IMR-90 (cell line): ENCODE measurements at regions not wholly inside any gene's neighbourhood (a gene's known extent, or its start where the extent isn't known, plus 50 kb on each side); places are given as distances from the start of the nearest gene placed in this dataset.
A peak's percentile ranks its signal among the peaks of the same experiment; 100 is the strongest.

Experiments used
- ATAC-seq: fragments of 200-7000 bp; cut with Tn5 transposase; 2 replicates; pipeline ENCODE4 v1.9.1; 2020; ENCODE audit warnings: low read depth, mild to moderate bottlenecking, moderate library complexity
- BruUV-seq: library from RNA; stranded (reverse); fragments of 400-500 nt; replicated peaks from 2 replicates; lab custom pipeline; 2021; lab: Mats Ljungman, UMichigan
- CTCF ChIA-PET: fragments of 300-600 bp; formaldehyde crosslinking; extraction: SDS; loops from one replicate; lab custom pipeline; 2021; ENCODE audit warnings: antibody characterized with exemption; lab: Yijun Ruan, JAX
- POLR2A ChIA-PET: fragments of 300-600 bp; sonication (Branson Sonifier 250); formaldehyde crosslinking; loops from one replicate; lab custom pipeline; 2022; ENCODE audit warnings: antibody characterized with exemption; ENCODE audit not compliant: unreplicated experiment; lab: Charles Lee
- DNase-seq: peaks from one replicate; pipeline ENCODE4 v3.0.0; 2013
- H2AFZ ChIP-seq: replicated peaks from 2 replicates; pipeline ENCODE3; 2013; ENCODE audit warnings: low read length, mild to moderate bottlenecking; ENCODE audit not compliant: poor library complexity
- H2AK5ac ChIP-seq: 2 replicates; pipeline ENCODE4 v1.6.1; 2013; ENCODE audit warnings: low read depth, low read length, inconsistent platforms
- H2AK9ac ChIP-seq: replicated peaks from 2 replicates; pipeline ENCODE3; 2013; ENCODE audit warnings: mild to moderate bottlenecking, low read depth, low read length, moderate library complexity; ENCODE audit not compliant: poor library complexity
- H2BK120ac ChIP-seq: 2 replicates; pipeline ENCODE4 v1.6.1; 2013; ENCODE audit warnings: low read depth, low read length, inconsistent platforms
- H2BK15ac ChIP-seq: 3 replicates; pipeline ENCODE4 v1.6.1; 2013; ENCODE audit warnings: low read depth, low read length, inconsistent platforms
- H2BK20ac ChIP-seq: 2 replicates; pipeline ENCODE4 v1.6.1; 2013; ENCODE audit warnings: low read depth, mild to moderate bottlenecking, inconsistent platforms, low read length, moderate library complexity
- H2BK5ac ChIP-seq: 2 replicates; pipeline ENCODE4 v1.6.1; 2013; ENCODE audit warnings: mild to moderate bottlenecking, low read depth, low read length, inconsistent platforms; ENCODE audit not compliant: poor library complexity, severe bottlenecking
- H3K14ac ChIP-seq: replicated peaks from 2 replicates; pipeline ENCODE4 v1.6.1; 2013; ENCODE audit warnings: low read depth, low read length, inconsistent platforms
- H3K18ac ChIP-seq: 2 replicates; pipeline ENCODE4 v1.6.1; 2013; ENCODE audit warnings: low read depth, low read length, control low read depth
- H3K23ac ChIP-seq: 2 replicates; pipeline ENCODE4 v1.6.1; 2013; ENCODE audit warnings: low read depth, low read length, inconsistent platforms
- H3K27ac ChIP-seq: 2 replicates; pipeline ENCODE4 v1.5.1; 2013; ENCODE audit warnings: mild to moderate bottlenecking, control low read depth, low read length; ENCODE audit not compliant: insufficient read depth
- H3K27me3 ChIP-seq: 2 replicates; pipeline ENCODE4 v1.6.1; 2013; ENCODE audit warnings: low read length; ENCODE audit not compliant: control insufficient read depth, insufficient read depth
- H3K36me3 ChIP-seq: 2 replicates; pipeline ENCODE4 v1.6.1; 2013; ENCODE audit warnings: low read length, mixed read lengths; ENCODE audit not compliant: control insufficient read depth, insufficient read depth
- H3K4ac ChIP-seq: 2 replicates; pipeline ENCODE4 v1.6.1; 2013; ENCODE audit warnings: low read depth, low read length, inconsistent platforms
- H3K4me1 ChIP-seq: 2 replicates; pipeline ENCODE4 v1.6.1; 2013; ENCODE audit warnings: low read length, mixed read lengths; ENCODE audit not compliant: control insufficient read depth, insufficient read depth
- H3K4me2 ChIP-seq: 2 replicates; pipeline ENCODE4 v1.6.1; 2013; ENCODE audit warnings: low read depth, mild to moderate bottlenecking, control low read depth, low read length, moderate library complexity
- H3K4me3 ChIP-seq: 2 replicates; pipeline ENCODE4 v1.5.1; 2013; ENCODE audit warnings: low read depth, mild to moderate bottlenecking, control low read depth, low read length, moderate library complexity; ENCODE audit not compliant: insufficient read depth
- H3K56ac ChIP-seq: 2 replicates; pipeline ENCODE4 v1.6.1; 2013; ENCODE audit warnings: low read length, inconsistent platforms; ENCODE audit not compliant: insufficient read depth; ENCODE audit errors: extremely low read depth
- H3K79me1 ChIP-seq, 2 experiments: 2 replicates each; pipeline ENCODE4 v1.6.1; 2013; ENCODE audit warnings: low read length in 2 of 2, inconsistent platforms in 1 of 2, low read depth in 1 of 2
- H3K9ac ChIP-seq: 2 replicates; pipeline ENCODE4 v1.6.1; 2013; ENCODE audit warnings: low read depth, low read length, control low read depth
- H3K9me1 ChIP-seq: 2 replicates; pipeline ENCODE4 v1.6.1; 2013; ENCODE audit warnings: low read length, inconsistent platforms; ENCODE audit not compliant: insufficient read depth
- H3K9me3 ChIP-seq: 2 replicates; pipeline ENCODE4 v1.6.1; 2013; ENCODE audit warnings: low read length; ENCODE audit not compliant: control insufficient read depth, insufficient read depth
- H4K20me1 ChIP-seq: 2 replicates; pipeline ENCODE4 v1.6.1; 2013; ENCODE audit warnings: low read length, inconsistent platforms; ENCODE audit not compliant: insufficient read depth
- H4K5ac ChIP-seq: 2 replicates; pipeline ENCODE4 v1.6.1; 2013; ENCODE audit warnings: mild to moderate bottlenecking, low read depth, low read length, control low read depth
- H4K8ac ChIP-seq, 2 experiments: 2 replicates each; pipeline ENCODE4 v1.6.1; 2013; ENCODE audit warnings: low read depth in 2 of 2, low read length in 2 of 2, control low read depth in 1 of 2, inconsistent platforms in 1 of 2
- H4K91ac ChIP-seq: 2 replicates; pipeline ENCODE4 v1.6.1; 2013; ENCODE audit warnings: low read depth, low read length, inconsistent platforms; ENCODE audit not compliant: insufficient read depth
- ELK1 ChIP-seq: fragments of 150-350 bp; IDR thresholded peaks from 2 replicates; pipeline ENCODE4 v1.6.1; 2016; ENCODE audit warnings: low read depth, mild to moderate bottlenecking, low read length, moderate library complexity, borderline replicate concordance
- MAFK ChIP-seq: IDR thresholded peaks from 2 replicates; pipeline ENCODE4 v1.6.1; 2012; ENCODE audit warnings: low read depth, low read length, improper control_type of control experiment
- POLR2A ChIP-seq: IDR thresholded peaks from 2 replicates; pipeline ENCODE4 v1.6.1; 2012; ENCODE audit warnings: mild to moderate bottlenecking, low read depth, low read length
- RAD21 ChIP-seq: IDR thresholded peaks from 2 replicates; pipeline ENCODE4 v1.6.1; 2012; ENCODE audit warnings: low read length, improper control_type of control experiment
- RCOR1 ChIP-seq: IDR thresholded peaks from 2 replicates; pipeline ENCODE4 v1.6.1; 2012; ENCODE audit warnings: mild to moderate bottlenecking, low read length, improper control_type of control experiment; ENCODE audit not compliant: insufficient replicate concordance
- SMC3 ChIP-seq: fragments of 150-350 bp; IDR thresholded peaks from 2 replicates; pipeline ENCODE4 v1.6.1; 2016; ENCODE audit warnings: low read depth, mild to moderate bottlenecking, antibody characterized with exemption, low read length, moderate library complexity
- WGBS, 2 experiments: methylation state at CpG; one replicate each; pipeline versions ENCODE4 v1.1.5 to v1.1.7; 2013; ENCODE audit warnings: missing lambda C conversion rate in 2 of 2; ENCODE audit not compliant: insufficient read length in 1 of 2; ENCODE audit errors: extremely low coverage in 2 of 2; 5-methylcytosine and 5-hydroxymethylcytosine counted together
- dilution Hi-C: fragments of 300-500 bp; cut with HindIII; formaldehyde crosslinking; loops from one replicate; pipeline ENCODE4 v1.14.3; 2018; ENCODE audit warnings: low sequenced_read_pairs; ENCODE audit not compliant: unreplicated experiment
- in situ Hi-C: fragments of 300-500 bp; cut with MboI; formaldehyde crosslinking; loops from 3 replicates; pipeline ENCODE4 v1.14.3; 2019; ENCODE audit warnings: low sequenced_read_pairs, inconsistent platforms, mixed read lengths
- intact Hi-C: fragments of 100-400 bp; cut with micrococcal nuclease; formaldehyde crosslinking; loops from 2 replicates; pipeline ENCODE4 v1.10.0; 2022
- TF ChIP-seq, protein P1 (sequence below): fragments of 150-350 bp; IDR thresholded peaks from 2 replicates; pipeline ENCODE4 v1.6.1; 2017; ENCODE audit warnings: mild to moderate bottlenecking, antibody characterized with exemption, low read length, low read depth

GRCh38 chr5:8851101-8851500 is 694.8 kb downstream of the SEMA5A start (continued):
- TF ChIP-seq RCOR1: no peak

DNA sequence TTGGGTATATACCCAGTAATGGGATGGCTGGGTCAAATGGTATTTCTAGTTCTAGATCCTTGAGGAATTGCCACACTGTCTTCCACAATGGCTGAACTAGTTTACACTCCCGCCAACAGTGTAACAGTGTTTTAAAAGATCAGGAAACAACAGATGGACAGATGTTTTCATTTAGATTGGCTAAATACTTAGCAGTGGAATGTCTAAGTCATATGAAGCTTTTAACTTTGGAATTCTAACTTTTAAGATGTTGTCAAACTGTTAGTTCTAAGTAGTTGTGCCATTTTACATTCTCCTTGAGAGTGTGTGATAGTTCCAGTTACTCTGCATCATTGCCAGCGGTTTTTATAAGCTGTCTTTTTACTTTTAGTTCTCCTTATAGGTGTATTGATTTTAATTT is 688.8 kb downstream of the SEMA5A start:
- ATAC-seq (0 out of 2 replicates have a peak, but pooled peaks have one; percentile 17), DNase-seq (peak; percentile 16)
- H3K27me3 ChIP-seq: no peaks in the 10 kb centered on the region
- H3K56ac ChIP-seq: no peak overlapping the region
- no peaks in the 10 kb centered on the region for H3K36me3 ChIP-seq
- no peak overlapping the region for H2AK5ac ChIP-seq
- no peak overlapping the region for H2AFZ ChIP-seq
- TF ChIP-seq, protein P1, sequence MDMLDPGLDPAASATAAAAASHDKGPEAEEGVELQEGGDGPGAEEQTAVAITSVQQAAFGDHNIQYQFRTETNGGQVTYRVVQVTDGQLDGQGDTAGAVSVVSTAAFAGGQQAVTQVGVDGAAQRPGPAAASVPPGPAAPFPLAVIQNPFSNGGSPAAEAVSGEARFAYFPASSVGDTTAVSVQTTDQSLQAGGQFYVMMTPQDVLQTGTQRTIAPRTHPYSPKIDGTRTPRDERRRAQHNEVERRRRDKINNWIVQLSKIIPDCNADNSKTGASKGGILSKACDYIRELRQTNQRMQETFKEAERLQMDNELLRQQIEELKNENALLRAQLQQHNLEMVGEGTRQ: no peak
- TF ChIP-seq POLR2A: no peak
- no peak for TF ChIP-seq MAFK
- TF ChIP-seq SMC3: no peak
- TF ChIP-seq ELK1: no peak
- TF ChIP-seq RAD21: no peak
- no peak overlapping the region for H2BK5ac ChIP-seq
- CTCF ChIA-PET: interaction anchor here (0.6 to 1.5 kb wide), 2 partner anchors 15 to 27 kb away, joined by 3 to 4 read pairs; no protein-coding TSS in a partner anchor
- no peak overlapping the region for H3K14ac ChIP-seq
- no peak overlapping the region for H3K27ac ChIP-seq
- no peak overlapping the region for H2AK9ac ChIP-seq
- H3K9me3 ChIP-seq: no peaks in the 10 kb centered on the region
- dilution Hi-C loops (no loop called here), in situ Hi-C loops (no loop called here), intact Hi-C loops (no loop called here)
- H2BK120ac ChIP-seq: no peak overlapping the region
- H3K4me2 ChIP-seq: no peak overlapping the region
- no peak overlapping the region for H3K9ac ChIP-seq
- no peak overlapping the region for H3K23ac ChIP-seq
- no peak overlapping the region for H3K4ac ChIP-seq
- H3K4me3 ChIP-seq: no peak overlapping the region
- H4K91ac ChIP-seq: no peak overlapping the region
- H2BK15ac ChIP-seq: no peak overlapping the region
- H4K8ac ChIP-seq: no peak overlapping the region
- no peak overlapping the region for H4K5ac ChIP-seq
- H3K18ac ChIP-seq: no peak overlapping the region
- H3K79me1 ChIP-seq: no peaks in the 10 kb centered on the region
- no peak overlapping the region for H2BK20ac ChIP-seq
- WGBS, 2 experiments: no CpG with 5 or more reads among the region's 2 CpGs
- POLR2A ChIA-PET: no interaction called here
- H3K4me1 ChIP-seq: no peaks in the 10 kb centered on the region
- BruUV-seq: no TSS peak
- H4K20me1 ChIP-seq: no peaks in the 10 kb centered on the region
- H3K9me1 ChIP-seq: no peaks in the 10 kb centered on the region
